Parathyroid adenoma (tissue), 2 donors: ENCODE measurements at regions not wholly inside any gene's neighbourhood (a gene's known extent, or its start where the extent isn't known, plus 50 kb on each side); places are given as distances from the start of the nearest gene placed in this dataset.
"Not testable (repeated sequence)": the region's sequence is repeated elsewhere in the genome, so short reads cannot be mapped to it uniquely, and the experiment has no call there.

ENCODE experiments used
- H2AFZ ChIP-seq: fragments of 300-600 bp; sonication (generic); one replicate; pipeline ENCODE4 v1.7.0; 2017; ENCODE audit warnings: antibody characterized with exemption, mild to moderate bottlenecking
- H3K27ac ChIP-seq: fragments of 300-600 bp; sonication (generic); one replicate; pipeline ENCODE4 v1.7.0; 2017
- H3K27me3 ChIP-seq: fragments of 300-600 bp; sonication (generic); one replicate; pipeline ENCODE4 v1.7.0; 2017; ENCODE audit warnings: low read length; ENCODE audit not compliant: control insufficient read depth, insufficient read depth
- H3K36me3 ChIP-seq: fragments of 300-600 bp; sonication (generic); one replicate; pipeline ENCODE4 v1.7.0; 2017; ENCODE audit warnings: low read length; ENCODE audit not compliant: control insufficient read depth, insufficient read depth
- H3K4me1 ChIP-seq: fragments of 300-600 bp; sonication (generic); one replicate; pipeline ENCODE4 v1.7.0; 2017; ENCODE audit warnings: control low read depth
- H3K4me2 ChIP-seq: fragments of 300-600 bp; sonication (generic); one replicate; pipeline ENCODE4 v1.7.0; 2017; ENCODE audit warnings: low read length
- H3K4me3 ChIP-seq: fragments of 300-600 bp; sonication (generic); one replicate; pipeline ENCODE4 v1.7.0; 2017; ENCODE audit warnings: low read depth, low read length
- H3K79me2 ChIP-seq: fragments of 300-600 bp; sonication (generic); one replicate; pipeline ENCODE4 v1.7.0; 2017; ENCODE audit warnings: control low read depth
- H3K9ac ChIP-seq: fragments of 300-600 bp; sonication (generic); one replicate; pipeline ENCODE4 v1.7.0; 2017; ENCODE audit warnings: mild to moderate bottlenecking
- H3K9me3 ChIP-seq: fragments of 300-600 bp; sonication (generic); one replicate; pipeline ENCODE4 v1.7.0; 2017; ENCODE audit warnings: low read length; ENCODE audit not compliant: control insufficient read depth
- CTCF ChIP-seq: fragments of 300-600 bp; sonication (generic); IDR thresholded peaks from one replicate; pipeline ENCODE4 v1.7.0; 2017; ENCODE audit warnings: antibody characterized with exemption, mild to moderate bottlenecking
- donor health status: primary hyperparathyroidism.

DNA sequence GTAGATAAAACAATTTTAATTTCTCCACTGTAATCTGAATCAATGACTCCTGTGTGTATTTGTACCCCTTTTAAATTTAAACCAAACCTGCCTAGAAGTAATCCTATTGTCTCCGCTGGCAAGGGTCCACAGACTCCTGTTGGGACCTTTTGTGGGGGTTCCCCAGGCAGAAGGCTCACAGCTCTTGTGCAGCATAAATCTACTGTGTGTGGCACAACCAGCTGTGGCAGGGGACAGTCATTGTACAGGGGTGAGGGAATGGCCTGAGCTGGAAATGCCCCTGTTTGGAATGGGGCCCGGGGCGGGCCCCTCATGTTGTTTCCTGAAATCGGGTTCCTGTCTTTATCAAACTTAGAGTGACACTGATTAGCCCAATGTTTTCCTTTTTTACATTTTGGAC, 318.2 kb upstream of the FAM98A start:
- no peak overlapping the region for H3K9ac ChIP-seq
- no peaks in the 10 kb centered on the region for H3K79me2 ChIP-seq
- no peaks in the 10 kb centered on the region for H3K9me3 ChIP-seq
- H3K4me3 ChIP-seq = no peak overlapping the region
- no peaks in the 10 kb centered on the region for H3K27me3 ChIP-seq
- no peak overlapping the region for H2AFZ ChIP-seq
- H3K36me3 ChIP-seq = no peaks in the 10 kb centered on the region
- no peak overlapping the region for H3K4me2 ChIP-seq
- H3K27ac ChIP-seq = no peak overlapping the region
- no peak for TF ChIP-seq CTCF
- H3K4me1 ChIP-seq = no peaks in the 10 kb centered on the region

DNA sequence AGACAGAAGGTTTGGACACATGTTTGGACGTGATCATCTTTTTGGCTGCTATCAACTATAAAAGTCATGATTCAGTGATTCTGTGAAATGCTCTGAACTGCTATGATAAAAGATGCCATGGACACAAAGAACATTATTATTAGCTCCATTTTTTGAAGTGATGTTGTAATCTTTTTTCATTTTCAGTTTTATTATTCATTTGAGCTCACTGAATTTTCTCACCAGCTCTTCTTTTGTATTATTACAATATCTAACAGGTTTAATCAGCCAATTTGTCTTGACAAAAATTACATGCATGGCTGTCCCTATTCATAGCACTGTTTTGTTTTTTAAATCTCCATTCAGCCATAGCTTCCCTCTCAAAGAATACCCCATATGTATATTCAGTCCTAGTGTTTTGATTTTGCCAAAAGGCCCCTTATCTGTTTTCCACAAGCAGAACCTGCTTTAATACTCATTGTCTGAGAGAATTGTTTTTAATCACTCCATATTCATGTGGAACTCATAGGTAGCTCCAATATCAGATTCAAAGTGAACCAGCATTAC, 314.0 kb upstream of the FAM98A start:
- Histone ChIP-seq H3K79me2 (no peaks in the 10 kb centered on the region), H3K9me3 (no peaks in the 10 kb centered on the region), H3K27me3 (no peaks in the 10 kb centered on the region), H3K4me3 (no peak overlapping the region), H3K9ac (no peak overlapping the region), H2AFZ (no peak overlapping the region), H3K27ac (no peak overlapping the region), H3K4me1 (no peaks in the 10 kb centered on the region), H3K36me3 (no peaks in the 10 kb centered on the region), H3K4me2 (no peak overlapping the region)
- TF ChIP-seq CTCF = no peak

DNA sequence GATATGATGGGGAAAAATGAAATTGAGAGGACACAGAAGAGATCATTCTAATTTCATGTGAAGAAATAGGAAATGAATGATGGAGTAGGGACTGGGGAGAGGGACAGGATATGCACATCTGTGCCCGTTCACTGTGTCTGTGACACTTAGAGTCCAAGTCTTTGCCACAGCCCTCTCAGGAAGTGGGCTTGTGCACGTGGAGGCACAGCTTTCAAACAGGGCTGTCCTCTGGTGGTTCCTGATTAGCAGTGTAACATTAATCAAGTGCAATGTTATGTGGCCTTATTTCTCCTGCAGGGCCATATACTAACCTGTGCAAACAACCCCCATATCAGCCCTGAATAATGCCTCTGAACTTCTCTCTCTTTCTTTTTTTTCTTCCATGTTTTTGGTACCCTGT, 312.2 kb upstream of the FAM98A start:
- Histone ChIP-seq H3K4me1 (no peaks in the 10 kb centered on the region), H3K27me3 (no peaks in the 10 kb centered on the region), H3K4me2 (no peak overlapping the region), H3K79me2 (no peaks in the 10 kb centered on the region), H3K9me3 (no peaks in the 10 kb centered on the region), H3K27ac (no peak overlapping the region), H3K4me3 (no peak overlapping the region), H3K9ac (no peak overlapping the region), H3K36me3 (no peaks in the 10 kb centered on the region), H2AFZ (no peak overlapping the region)
- no peak for TF ChIP-seq CTCF

DNA sequence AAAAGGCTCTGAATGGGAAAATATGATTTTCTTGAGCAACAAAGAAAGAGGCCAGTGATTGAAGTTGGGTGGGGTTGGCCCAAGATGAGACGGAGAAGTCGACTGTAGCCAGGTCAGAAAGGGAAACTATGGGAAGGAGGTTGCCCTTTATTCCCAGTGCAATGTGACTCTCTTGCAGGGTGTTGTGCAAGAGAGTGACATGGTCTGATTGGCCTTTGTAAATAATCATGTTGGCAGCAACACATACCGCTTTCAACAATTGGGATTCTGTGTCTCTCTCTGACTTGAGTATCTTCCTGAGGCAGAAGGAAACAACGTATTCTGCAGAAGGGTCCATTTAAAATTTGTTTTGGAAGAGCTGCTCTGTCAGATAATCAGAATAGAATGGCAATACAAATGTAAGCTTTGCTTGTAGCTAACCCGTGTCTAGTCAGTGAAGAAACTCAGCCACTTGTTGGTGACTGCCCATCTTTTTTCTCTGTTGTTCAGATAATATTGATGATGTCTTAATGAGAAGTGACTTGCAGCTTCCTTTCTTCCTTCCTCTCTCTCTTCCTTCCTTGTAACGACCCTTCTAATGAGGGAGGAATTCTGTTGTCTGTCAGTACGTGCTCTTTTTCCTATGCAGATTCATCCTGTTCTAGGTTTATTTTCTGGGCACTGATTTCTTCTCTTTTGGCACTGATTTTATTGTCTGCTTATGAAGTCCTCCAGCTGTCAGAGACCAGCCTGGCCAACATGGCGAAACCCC, 311.0 kb upstream of the FAM98A start:
- Histone ChIP-seq H3K9me3 (no peaks in the 10 kb centered on the region), H3K9ac (no peak overlapping the region), H2AFZ (peak overlapping the region; percentile 12), H3K4me3 (no peak overlapping the region), H3K4me1 (no peaks in the 10 kb centered on the region), H3K79me2 (no peaks in the 10 kb centered on the region), H3K4me2 (no peak overlapping the region), H3K27ac (no peak overlapping the region), H3K36me3 (no peaks in the 10 kb centered on the region), H3K27me3 (no peaks in the 10 kb centered on the region)
- TF ChIP-seq CTCF = no peak

- no peak overlapping the region for H3K4me3 ChIP-seq
- no peak overlapping the region for H3K27ac ChIP-seq
- no peaks in the 10 kb centered on the region for H3K9me3 ChIP-seq
- no peak overlapping the region for H3K9ac ChIP-seq
- H3K4me1 ChIP-seq = no peaks in the 10 kb centered on the region
- H3K27me3 ChIP-seq = no peaks in the 10 kb centered on the region
- H3K36me3 ChIP-seq = no peaks in the 10 kb centered on the region
- H2AFZ ChIP-seq = peak overlapping the region; percentile 34
- TF ChIP-seq CTCF = no peak
- H3K4me2 ChIP-seq = no peak overlapping the region
- no peaks in the 10 kb centered on the region for H3K79me2 ChIP-seq
Measured at GRCh38 chr2:33907866-33908265, 308.8 kb upstream of the FAM98A start.

DNA sequence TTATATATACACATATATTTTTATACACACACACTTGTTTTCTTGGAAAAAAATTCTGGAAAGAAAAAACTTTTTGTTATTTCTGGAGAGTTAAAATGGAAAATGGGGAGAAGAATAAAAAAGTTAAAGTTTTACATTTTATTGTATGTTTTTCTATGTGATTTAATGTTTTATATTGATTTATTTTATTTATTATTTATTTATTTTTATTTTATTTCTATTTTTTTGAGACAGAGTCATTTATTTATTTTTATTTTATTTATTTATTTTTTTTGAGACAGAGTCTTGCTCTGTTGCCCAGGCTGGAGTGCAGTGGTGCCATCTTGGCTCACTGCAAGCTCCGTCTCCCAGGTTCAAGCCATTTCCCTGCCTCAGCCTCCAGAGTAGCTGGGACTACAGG, 307.0 kb upstream of the FAM98A start:
- not testable (repeated sequence) for H3K9me3 ChIP-seq, H3K79me2 ChIP-seq, H3K9ac ChIP-seq, H3K4me1 ChIP-seq, H3K27me3 ChIP-seq, H3K27ac ChIP-seq, H3K4me3 ChIP-seq, H3K36me3 ChIP-seq, H2AFZ ChIP-seq, H3K4me2 ChIP-seq
